A172 (cell line): ENCODE measurements at regions not wholly inside any gene's neighbourhood (a gene's known extent, or its start where the extent isn't known, plus 50 kb on each side); places are given as distances from the start of the nearest gene placed in this dataset.
"Not testable (repeated sequence)": the region's sequence is repeated elsewhere in the genome, so short reads cannot be mapped to it uniquely, and the experiment has no call there.

ENCODE experiments used
- DNase-seq: peaks from one replicate; pipeline ENCODE4 v3.0.0-alpha.2; 2015; ENCODE audit warnings: low spot score

DNA sequence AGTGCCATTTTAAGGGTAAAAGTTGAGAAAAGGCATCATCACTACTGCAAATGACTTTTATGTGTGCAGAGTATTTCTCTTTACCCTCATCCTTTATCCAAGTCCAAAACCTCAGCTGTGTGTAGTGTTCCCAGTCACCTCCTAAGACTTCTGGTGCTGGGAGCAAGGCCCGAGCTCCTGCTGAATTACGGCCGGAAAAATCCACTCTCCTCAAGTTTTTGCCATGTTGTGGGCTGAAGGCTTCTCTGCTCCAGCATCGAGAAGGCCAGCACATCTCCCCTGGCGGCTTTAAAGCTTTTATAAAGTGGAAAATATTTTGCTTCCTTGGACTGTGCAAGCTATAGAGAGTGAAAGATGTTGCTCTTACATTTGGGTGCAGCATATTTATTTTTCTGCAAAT is 153.2 kb upstream of the THBS2 start:
- no peak for DNase-seq

- no peak for DNase-seq
These were observed 152.4 kb upstream of the THBS2 start for GRCh38 chr6:169406034-169406433.

DNA sequence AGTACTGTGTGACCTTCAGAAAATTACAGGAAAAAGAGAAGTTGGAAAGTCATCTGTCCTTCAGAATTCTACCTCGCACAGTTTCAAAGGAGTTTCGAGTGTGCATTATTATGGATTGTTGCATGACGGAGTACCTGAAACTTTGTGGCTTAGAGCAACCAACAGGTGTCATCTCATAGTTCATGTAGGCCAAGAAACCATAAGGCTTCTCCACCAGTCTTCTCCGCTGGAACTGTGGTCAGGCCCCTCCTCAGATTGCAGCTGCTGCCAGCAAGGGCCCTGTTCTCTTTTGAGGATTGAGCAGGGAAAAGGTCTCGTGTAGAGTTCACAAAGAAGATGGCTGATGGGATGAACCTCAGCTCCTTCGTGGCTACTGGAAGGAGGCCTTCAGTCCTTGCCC is 151.2 kb upstream of the THBS2 start:
- no peak for DNase-seq

- no peak for DNase-seq
These were observed 144.9 kb upstream of the THBS2 start for GRCh38 chr6:169398342-169399105.

GRCh38 chr6:169397684-169398083 is 144.0 kb upstream of the THBS2 start:
- DNase-seq, result no peak

GRCh38 chr6:169396554-169397163 is 143.0 kb upstream of the THBS2 start:
- DNase-seq, result no peak

GRCh38 chr6:169396009-169396539 is 142.4 kb upstream of the THBS2 start:
- not testable (repeated sequence) for DNase-seq

DNA sequence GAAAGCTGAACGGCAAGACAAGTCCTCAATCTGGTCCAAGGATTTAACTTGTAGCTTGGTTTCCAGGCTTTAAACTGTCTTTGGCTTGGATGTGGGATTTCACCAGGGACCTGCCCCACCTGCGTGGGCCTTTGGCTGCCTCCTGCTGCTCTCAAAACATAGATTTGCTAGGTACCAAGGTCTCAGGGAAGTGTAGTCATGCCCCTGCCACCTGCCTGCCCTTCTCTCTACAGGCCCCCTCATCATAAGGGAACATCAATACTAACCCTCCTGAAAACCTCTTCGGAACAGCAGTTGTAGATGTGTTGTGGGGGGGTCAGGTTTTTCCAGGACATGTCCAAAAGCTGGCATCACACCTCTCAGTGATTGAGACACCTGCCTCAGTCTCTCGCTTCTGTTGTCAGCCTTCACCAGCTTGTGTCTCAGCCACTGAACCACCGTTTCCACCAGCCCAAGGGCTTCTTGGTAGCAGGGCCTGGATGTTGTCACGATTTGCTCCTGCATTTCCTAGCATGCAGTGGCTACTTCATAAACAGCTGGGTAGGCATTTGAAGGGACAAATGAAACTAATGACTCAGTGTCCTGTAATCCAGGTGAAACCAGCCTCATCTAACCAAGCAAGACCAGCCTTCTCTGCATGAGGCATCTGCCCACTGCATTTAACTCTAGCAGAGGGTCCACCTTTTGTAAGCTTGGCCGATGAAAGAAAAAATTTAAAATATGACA is 141.6 kb upstream of the THBS2 start:
- DNase-seq, result no peak

- no peak for DNase-seq
These were observed 140.1 kb upstream of the THBS2 start for GRCh38 chr6:169393753-169394152.

- DNase-seq, result no peak
These were observed 137.9 kb upstream of the THBS2 start for GRCh38 chr6:169391473-169392071.

DNA sequence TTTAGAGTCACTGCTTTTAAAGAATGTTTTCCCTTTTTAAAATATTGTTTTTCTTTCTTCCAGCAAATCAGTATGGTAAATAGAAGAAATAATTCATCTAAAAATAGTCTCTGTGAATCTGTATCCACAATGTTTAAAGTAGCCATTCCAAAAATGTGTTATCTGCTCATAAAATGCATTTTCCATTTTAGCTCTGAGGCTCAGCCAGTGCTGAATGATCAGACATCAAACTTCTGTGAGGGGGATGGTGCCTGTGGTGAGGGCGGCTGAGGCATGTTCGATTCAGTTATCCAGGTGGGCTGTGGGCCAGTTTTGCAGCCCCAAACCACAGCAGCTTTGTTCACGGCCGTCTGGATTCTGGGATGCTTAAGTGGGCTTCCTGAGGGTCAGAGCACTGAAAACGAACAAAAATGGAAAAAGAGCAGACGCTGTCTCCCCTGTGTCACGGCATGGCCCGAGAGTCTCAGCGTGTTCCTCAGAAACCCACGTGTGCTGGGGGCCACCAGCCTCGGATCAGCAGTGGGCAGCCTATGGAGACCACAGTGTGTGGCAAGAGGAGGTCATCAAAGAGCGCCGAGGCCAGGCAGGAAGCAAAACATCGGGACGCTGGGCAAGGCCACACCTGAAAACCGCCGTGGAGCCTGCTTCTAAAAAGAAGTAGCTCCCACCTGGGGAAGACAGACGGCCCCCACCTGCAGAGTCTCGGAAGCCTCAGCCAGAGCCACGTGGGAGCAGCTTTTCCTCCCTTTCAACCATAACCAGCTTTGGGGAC is 134.9 kb upstream of the THBS2 start:
- no peak for DNase-seq

DNA sequence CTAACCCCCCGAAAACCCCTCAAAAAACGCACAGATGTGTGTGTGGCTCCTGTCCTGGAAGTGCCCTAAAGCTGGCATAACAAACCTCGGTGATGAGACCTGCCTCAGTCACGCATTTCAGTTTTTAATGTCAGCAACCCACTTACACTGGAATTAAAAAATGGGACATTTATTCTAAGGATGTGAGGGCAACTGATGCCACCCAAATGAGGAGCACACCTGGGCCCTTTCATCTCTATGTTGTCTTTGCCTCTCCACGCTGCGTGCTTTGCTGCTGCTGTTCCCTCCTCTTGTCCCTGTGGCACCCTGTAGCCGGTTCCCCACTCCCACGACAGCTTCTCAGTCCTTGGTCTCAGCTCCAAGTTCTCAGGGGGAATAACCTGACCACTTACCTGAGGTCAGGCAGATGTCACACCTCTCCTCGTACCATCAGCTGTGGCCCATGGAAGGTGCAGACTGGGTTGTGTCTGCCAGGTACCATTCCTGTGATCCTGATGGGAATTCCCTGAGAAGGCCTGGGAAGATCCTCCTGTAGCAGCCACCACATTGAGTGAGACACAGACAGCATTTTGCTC is 134.2 kb upstream of the THBS2 start:
- no peak for DNase-seq

- no peak for DNase-seq
These were observed 132.9 kb upstream of the THBS2 start for GRCh38 chr6:169386411-169387057.

- no peak for DNase-seq
These were observed 131.7 kb upstream of the THBS2 start for GRCh38 chr6:169385237-169385880.

DNA sequence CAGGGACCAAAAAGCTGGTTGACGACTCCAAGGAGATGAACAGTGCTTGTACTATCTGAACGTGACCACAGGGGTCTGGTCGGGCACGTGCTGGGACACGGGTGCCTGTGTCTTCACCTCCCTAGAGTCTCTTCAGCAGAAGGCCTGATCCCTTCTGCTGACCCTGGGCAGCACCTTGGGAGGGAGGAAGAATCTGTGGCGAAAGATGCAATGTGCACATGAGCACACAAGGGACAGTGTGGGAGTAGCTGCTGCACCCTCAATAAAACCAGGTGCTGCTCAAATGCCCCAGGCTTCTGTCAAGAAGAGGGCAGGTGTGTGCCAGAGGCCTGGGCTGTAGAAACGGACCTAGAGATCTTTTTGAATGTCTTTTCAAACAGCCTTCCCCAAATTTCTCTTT is 130.6 kb upstream of the THBS2 start:
- no peak for DNase-seq

GRCh38 chr6:169383265-169383664 is 129.6 kb upstream of the THBS2 start:
- DNase-seq, result no peak

DNA sequence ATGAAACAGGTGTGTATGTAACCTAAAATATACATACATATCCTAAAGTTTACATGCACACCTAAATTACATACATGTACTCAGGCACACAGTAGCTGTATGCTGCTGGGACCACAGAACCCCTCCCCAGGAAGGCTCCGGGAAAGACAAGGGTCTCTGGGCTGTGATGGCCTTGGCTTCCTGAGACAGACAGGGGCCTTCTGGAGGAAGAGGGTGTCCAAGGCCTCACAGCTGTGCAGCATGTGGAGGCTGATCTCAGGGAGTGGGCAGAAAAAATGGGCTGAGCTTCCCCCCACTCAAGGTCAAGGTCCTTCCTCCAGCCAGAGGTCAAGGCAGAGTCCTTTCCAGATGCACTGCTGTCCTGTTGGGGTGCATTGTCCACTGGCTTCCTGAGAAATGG is 129.1 kb upstream of the THBS2 start:
- no peak for DNase-seq

- DNase-seq, result no peak
These were observed 128.3 kb upstream of the THBS2 start for GRCh38 chr6:169381988-169382387.

- no peak for DNase-seq
These were observed 126.8 kb upstream of the THBS2 start for GRCh38 chr6:169380493-169380892.

- DNase-seq, result no peak
These were observed 125.9 kb upstream of the THBS2 start for GRCh38 chr6:169379495-169380070.
